ENCODE measurements at regions not wholly inside any gene's neighbourhood (a gene's known extent, or its start where the extent isn't known, plus 50 kb on each side); places are given as distances from the start of the nearest gene placed in this dataset.

- H3K79me1 ChIP-seq (ENCODE audit: low read depth, low read length): no peaks in the 10 kb centered on the region
- H3K23me2 ChIP-seq (ENCODE audit: low read depth, low read length): no peaks in the 10 kb centered on the region
- TF ChIP-seq TBP (IDR thresholded peaks at IDR 0.05; ENCODE audit: low read depth, low read length): no peak
- no peak for TF ChIP-seq CTBP2 (IDR thresholded peaks at IDR 0.05; ENCODE audit: borderline replicate concordance, insufficient read depth, insufficient read length, low read length)
- TF ChIP-seq CHD1 (IDR thresholded peaks at IDR 0.05; ENCODE audit: low read depth, low read length): no peak
- TF ChIP-seq GTF2F1 (IDR thresholded peaks at IDR 0.05; ENCODE audit: borderline replicate concordance, low read depth, low read length): no peak
- no peaks in the 10 kb centered on the region for H3K27me3 ChIP-seq (replicated peaks in 1 of 4; ENCODE audit: control insufficient read depth in 3 of 4, extremely low read depth in 1 of 4, insufficient read depth in 3 of 4, low read length in 3 of 4)
- 81% methylated on average over 3 of the region's 3 CpGs; no CpG with 5 or more reads in 1 of the 2 experiments for WGBS, 2 experiments (ENCODE audit: extremely low coverage in 1 of 2, insufficient coverage in 1 of 2, insufficient read length in 1 of 2, insufficient replicate concordance in 2 of 2, low coverage in 1 of 2, low lambda C conversion rate in 2 of 2, missing lambda C conversion rate in 1 of 2)
- FAIRE-seq (no peak), DNase-seq (ENCODE audit: low read depth in 1 of 2, low spot score in 2 of 2) (no peak)
- H2BK120ac ChIP-seq (replicated peaks; ENCODE audit: low read depth, low read length): no peak overlapping the region
- no peaks in the 10 kb centered on the region for H4K20me1 ChIP-seq (replicated peaks in 1 of 2; ENCODE audit: control insufficient read depth in 1 of 2, insufficient read depth in 2 of 2, low read length in 2 of 2)
- H3K18ac ChIP-seq (ENCODE audit: extremely low read depth, low read length): no peak overlapping the region
- no peak overlapping the region for H2BK15ac ChIP-seq (ENCODE audit: low read length)
- H3K14ac ChIP-seq (ENCODE audit: insufficient read length): no peak overlapping the region
- no peak overlapping the region for H3K27ac ChIP-seq (ENCODE audit: low read depth, low read length)
- no peaks in the 10 kb centered on the region for H3K4me1 ChIP-seq (replicated peaks in 1 of 4; ENCODE audit: control insufficient read depth in 3 of 4, insufficient read depth in 4 of 4, low read length in 3 of 4)
- no peak overlapping the region for H4K91ac ChIP-seq (replicated peaks; ENCODE audit: insufficient read length, low read length)
- no peaks in the 10 kb centered on the region for H3K79me2 ChIP-seq (ENCODE audit: control insufficient read depth in 1 of 2, insufficient read depth in 2 of 2, low read length in 2 of 2)
- H4K5ac ChIP-seq (ENCODE audit: insufficient read length, low read depth, low read length): no peak overlapping the region
- no peak overlapping the region for H3K23ac ChIP-seq (ENCODE audit: insufficient read length)
- ChIA-PET CTCF (ENCODE audit: partially characterized antibody) (no interaction called here), POLR2A (ENCODE audit: partially characterized antibody) (no interaction called here)
- no peaks in the 10 kb centered on the region for H3K9me3 ChIP-seq (ENCODE audit: insufficient read depth in 2 of 2, low read depth in 1 of 2, low read length in 1 of 2)
- H2BK12ac ChIP-seq (ENCODE audit: low read depth, low read length): no peak overlapping the region
- H2AK5ac ChIP-seq (ENCODE audit: low read depth, low read length): no peak overlapping the region
- H4K8ac ChIP-seq (ENCODE audit: extremely low read depth, insufficient read depth, low read length): no peak overlapping the region
- no peak overlapping the region for H3K4me3 ChIP-seq (ENCODE audit: extremely low read depth in 1 of 4, insufficient read depth in 2 of 4, low read depth in 3 of 4, low read length in 4 of 4)
- no peak overlapping the region for H3K56ac ChIP-seq (replicated peaks; ENCODE audit: insufficient read length, low read depth, low read length)
- H3K4me2 ChIP-seq (ENCODE audit: insufficient read depth in 1 of 2, low read depth in 2 of 2, low read length in 2 of 2): no peak overlapping the region
- no peak overlapping the region for H3K4ac ChIP-seq (replicated peaks; ENCODE audit: insufficient read length, low read depth, low read length)
- H2AFZ ChIP-seq (ENCODE audit: low read length): no peak overlapping the region
- H3K36me3 ChIP-seq (ENCODE audit: control insufficient read depth in 2 of 4, insufficient read depth in 4 of 4, low read length in 3 of 4): no peaks in the 10 kb centered on the region
- H2BK5ac ChIP-seq (ENCODE audit: low read depth, low read length): no peak overlapping the region
- no peak overlapping the region for H2BK20ac ChIP-seq (ENCODE audit: low read length)
- no peak overlapping the region for H3K9ac ChIP-seq (replicated peaks in 1 of 4; ENCODE audit: extremely low read depth in 1 of 4, low read depth in 3 of 4, low read length in 3 of 4)
These were observed 946.3 kb upstream of the COX7C start for GRCh38 chr5:85671223-85671970.

All from H1 (cell line).